Neural crest cell (in vitro differentiated cells): ENCODE measurements at regions not wholly inside any gene's neighbourhood (a gene's known extent, or its start where the extent isn't known, plus 50 kb on each side); places are given as distances from the start of the nearest gene placed in this dataset.

ENCODE experiments used
- DNase-seq: peaks from one replicate; pipeline ENCODE4 v3.0.0; 2021; ENCODE audit warnings: low read depth, mixed read lengths, low spot score
- H3K27ac Mint-ChIP-seq: one replicate; pipeline ENCODE4 v1.8.0; 2021; ENCODE audit warnings: mild to moderate bottlenecking, mixed read lengths; ENCODE audit not compliant: unreplicated experiment
- H3K27me3 Mint-ChIP-seq: 2 replicates; pipeline ENCODE4 v1.8.0; 2021; ENCODE audit warnings: low read depth, mild to moderate bottlenecking, mixed read lengths
- H3K36me3 Mint-ChIP-seq: 2 replicates; pipeline ENCODE4 v1.8.0; 2021; ENCODE audit warnings: low read depth, mild to moderate bottlenecking, mixed read lengths
- H3K4me1 Mint-ChIP-seq: 2 replicates; pipeline ENCODE4 v1.8.0; 2021; ENCODE audit warnings: mixed read lengths
- H3K4me3 Mint-ChIP-seq: one replicate; pipeline ENCODE4 v1.8.0; 2021; ENCODE audit warnings: mild to moderate bottlenecking, mixed read lengths
- H3K9me3 Mint-ChIP-seq: 2 replicates; pipeline ENCODE4 v1.8.0; 2021; ENCODE audit warnings: mixed read lengths
- TF ChIP-seq, protein P1 (sequence below): fragments of 200-600 bp; sonication (generic); conservative IDR thresholded peaks from 2 replicates; pipeline ENCODE4 v1.5.0; 2021; ENCODE audit warnings: antibody characterized with exemption, mild to moderate bottlenecking

DNA sequence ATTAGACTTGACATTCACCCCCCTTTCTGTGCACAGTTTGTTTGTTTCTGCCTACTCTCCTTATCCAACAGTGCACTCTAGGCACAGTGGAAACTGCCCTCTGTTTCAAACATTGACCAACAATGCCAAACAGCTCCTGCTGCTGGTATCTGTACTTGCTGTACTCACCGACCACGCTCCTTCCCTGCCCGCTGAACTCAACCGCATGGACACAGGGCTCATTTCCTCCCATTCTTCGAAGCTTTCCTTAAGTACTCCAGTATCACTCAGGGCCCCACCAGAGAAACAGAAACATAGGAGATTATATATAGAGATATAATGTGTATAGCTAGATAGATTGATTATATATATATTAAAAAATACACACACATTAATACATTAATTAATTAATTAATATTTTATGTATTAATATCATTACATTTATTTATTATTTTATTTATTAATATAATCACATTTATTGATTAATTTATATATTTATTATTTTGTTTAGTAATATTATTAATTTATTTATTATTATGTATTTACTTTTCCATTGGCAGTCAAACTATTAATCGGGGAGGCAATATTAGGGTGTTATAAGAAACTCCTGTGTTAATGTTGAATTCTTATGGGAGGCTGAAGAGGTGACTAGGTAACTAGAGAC, 1528.2 kb downstream of the EFNB2 start:
- no peaks in the 10 kb centered on the region for H3K27me3 Mint-ChIP-seq
- TF ChIP-seq, protein P1, sequence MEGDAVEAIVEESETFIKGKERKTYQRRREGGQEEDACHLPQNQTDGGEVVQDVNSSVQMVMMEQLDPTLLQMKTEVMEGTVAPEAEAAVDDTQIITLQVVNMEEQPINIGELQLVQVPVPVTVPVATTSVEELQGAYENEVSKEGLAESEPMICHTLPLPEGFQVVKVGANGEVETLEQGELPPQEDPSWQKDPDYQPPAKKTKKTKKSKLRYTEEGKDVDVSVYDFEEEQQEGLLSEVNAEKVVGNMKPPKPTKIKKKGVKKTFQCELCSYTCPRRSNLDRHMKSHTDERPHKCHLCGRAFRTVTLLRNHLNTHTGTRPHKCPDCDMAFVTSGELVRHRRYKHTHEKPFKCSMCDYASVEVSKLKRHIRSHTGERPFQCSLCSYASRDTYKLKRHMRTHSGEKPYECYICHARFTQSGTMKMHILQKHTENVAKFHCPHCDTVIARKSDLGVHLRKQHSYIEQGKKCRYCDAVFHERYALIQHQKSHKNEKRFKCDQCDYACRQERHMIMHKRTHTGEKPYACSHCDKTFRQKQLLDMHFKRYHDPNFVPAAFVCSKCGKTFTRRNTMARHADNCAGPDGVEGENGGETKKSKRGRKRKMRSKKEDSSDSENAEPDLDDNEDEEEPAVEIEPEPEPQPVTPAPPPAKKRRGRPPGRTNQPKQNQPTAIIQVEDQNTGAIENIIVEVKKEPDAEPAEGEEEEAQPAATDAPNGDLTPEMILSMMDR: no peak
- no peak for DNase-seq
- H3K9me3 Mint-ChIP-seq: peaks cover 3% of the 10 kb centered on the region
- no peak overlapping the region for H3K27ac Mint-ChIP-seq
- peaks cover 14% of the 10 kb centered on the region for H3K4me1 Mint-ChIP-seq
- no peak overlapping the region for H3K4me3 Mint-ChIP-seq
- H3K36me3 Mint-ChIP-seq: no peaks in the 10 kb centered on the region

DNA sequence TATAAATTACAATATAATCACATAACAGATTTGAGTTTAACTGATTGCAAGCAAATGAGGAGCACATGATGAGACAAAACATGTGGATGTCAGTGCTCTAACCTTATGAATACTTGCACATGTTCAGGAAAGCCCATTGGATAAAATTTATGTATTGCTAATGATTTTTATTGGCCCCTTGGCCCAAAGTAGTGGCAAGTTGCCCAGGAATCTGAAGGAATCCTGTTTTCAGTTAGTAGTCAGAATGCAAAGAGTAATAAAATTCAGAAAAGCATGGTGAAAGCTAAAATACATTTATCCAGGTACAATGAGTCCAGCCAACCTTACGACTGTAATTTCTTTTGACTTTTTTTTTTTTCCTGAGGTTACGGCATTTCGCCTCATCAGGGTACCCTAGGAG, 1539.4 kb downstream of the EFNB2 start:
- H3K27ac Mint-ChIP-seq: no peak overlapping the region
- H3K36me3 Mint-ChIP-seq: no peaks in the 10 kb centered on the region
- H3K9me3 Mint-ChIP-seq: no peaks in the 10 kb centered on the region
- no peaks in the 10 kb centered on the region for H3K27me3 Mint-ChIP-seq
- DNase-seq: no peak
- H3K4me3 Mint-ChIP-seq: no peak overlapping the region
- no peaks in the 10 kb centered on the region for H3K4me1 Mint-ChIP-seq
- TF ChIP-seq, protein P1: no peak

DNA sequence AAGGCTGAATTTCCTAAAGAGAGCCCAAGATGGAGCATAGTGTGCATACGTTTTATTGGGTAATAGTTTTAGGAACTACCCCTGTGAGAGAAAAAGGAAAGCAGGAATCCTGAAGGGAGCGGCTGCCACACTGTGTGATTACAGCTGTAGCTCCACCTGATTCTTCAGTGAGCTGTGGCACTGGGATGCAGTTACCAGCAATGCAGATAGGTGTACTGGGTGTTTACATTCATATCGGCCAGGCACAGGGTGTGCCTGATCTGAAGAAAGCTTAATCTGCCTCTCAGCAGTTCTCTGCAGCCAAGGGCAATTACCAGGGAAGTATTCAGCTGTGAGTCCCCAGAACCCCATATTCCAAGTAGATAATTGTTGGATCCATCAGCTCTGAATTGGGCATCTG, 1541.8 kb downstream of the EFNB2 start:
- H3K9me3 Mint-ChIP-seq: peaks cover 4% of the 10 kb centered on the region
- no peaks in the 10 kb centered on the region for H3K27me3 Mint-ChIP-seq
- TF ChIP-seq, protein P1: no peak
- H3K36me3 Mint-ChIP-seq: no peaks in the 10 kb centered on the region
- DNase-seq: no peak
- H3K27ac Mint-ChIP-seq: no peak overlapping the region
- H3K4me1 Mint-ChIP-seq: no peaks in the 10 kb centered on the region
- no peak overlapping the region for H3K4me3 Mint-ChIP-seq

DNA sequence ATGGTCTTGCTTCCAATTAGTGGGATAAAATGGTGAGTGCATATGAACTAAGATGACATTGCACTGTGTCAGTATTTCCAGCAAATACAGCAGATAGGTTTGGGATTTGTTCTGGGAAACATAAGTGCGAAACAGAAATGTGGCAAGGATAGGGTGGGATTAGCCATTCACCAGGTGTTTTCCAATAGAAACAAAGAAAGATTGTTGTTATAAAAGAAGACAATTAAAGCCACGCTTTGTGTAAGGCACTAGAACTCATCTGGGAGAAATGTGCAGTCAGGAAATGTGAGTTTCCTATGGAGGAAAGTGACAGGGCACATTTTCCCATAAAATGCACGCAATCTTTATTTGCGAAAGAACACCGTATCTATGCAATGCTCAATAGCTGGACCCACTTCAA, 1547.8 kb downstream of the EFNB2 start:
- Mint-ChIP-seq H3K9me3 (peaks cover 4% of the 10 kb centered on the region), H3K27me3 (no peaks in the 10 kb centered on the region), H3K4me1 (peaks cover 8% of the 10 kb centered on the region), H3K27ac (no peak overlapping the region), H3K36me3 (no peaks in the 10 kb centered on the region), H3K4me3 (no peak overlapping the region)
- DNase-seq: no peak
- TF ChIP-seq, protein P1: no peak

DNA sequence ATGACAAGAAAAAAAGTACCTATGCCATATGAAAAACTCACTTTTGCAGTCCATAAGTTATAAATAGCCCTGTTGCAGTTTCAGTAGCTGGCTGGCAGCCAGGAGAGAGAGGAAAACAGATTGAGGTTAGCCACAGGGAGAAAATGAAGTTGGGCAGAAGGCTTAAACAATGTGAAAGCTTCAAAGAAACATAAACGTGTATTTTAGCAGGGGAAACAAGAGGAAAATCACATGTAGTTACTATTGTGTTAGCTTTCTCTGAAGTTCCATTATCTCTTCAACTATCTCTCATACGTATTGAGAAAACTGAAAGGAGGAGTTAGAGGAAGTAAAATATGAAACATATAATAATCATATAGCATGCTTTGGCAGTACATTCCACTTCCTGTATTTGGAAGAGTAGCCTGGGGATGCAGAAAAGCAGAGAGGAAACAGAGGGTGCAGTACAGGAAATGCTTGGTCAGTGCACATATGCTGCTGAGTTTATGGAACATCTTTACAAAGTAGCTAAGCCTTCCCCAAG, 1551.1 kb downstream of the EFNB2 start:
- peaks cover 8% of the 10 kb centered on the region for H3K4me1 Mint-ChIP-seq
- no peak overlapping the region for H3K27ac Mint-ChIP-seq
- H3K36me3 Mint-ChIP-seq: no peaks in the 10 kb centered on the region
- H3K27me3 Mint-ChIP-seq: no peaks in the 10 kb centered on the region
- H3K4me3 Mint-ChIP-seq: no peak overlapping the region
- no peak for DNase-seq
- TF ChIP-seq, protein P1: no peak
- no peaks in the 10 kb centered on the region for H3K9me3 Mint-ChIP-seq
